Activated CD8-positive, alpha-beta memory T cell treated with anti-CD3 and anti-CD28 coated beads, Interleukin-2, amount 10 ng/mL, durations not matched to agents 7 days and 5 days (primary cell): ENCODE measurements at regions not wholly inside any gene's neighbourhood (a gene's known extent, or its start where the extent isn't known, plus 50 kb on each side); places are given as distances from the start of the nearest gene placed in this dataset.

Source experiments
- ATAC-seq: fragments of 150-1000 bp; cut with Tn5 transposase; one replicate; pipeline ENCODE4 v1.10.0; 2021; ENCODE audit warnings: moderate library complexity
- CTCF ChIA-PET: fragments of 350-600 bp; sonication (Branson Sonifier 250); formaldehyde crosslinking; loops from one replicate; lab custom pipeline; 2021; ENCODE audit warnings: antibody characterized with exemption; lab: Charles Lee
- DNase-seq: peaks from one replicate; pipeline ENCODE4 v3.0.0-alpha.2; 2020
- H3K27ac Mint-ChIP-seq: one replicate; pipeline ENCODE4 v1.8.0; 2021; ENCODE audit warnings: mild to moderate bottlenecking, mixed read lengths
- H3K27me3 Mint-ChIP-seq: one replicate; pipeline ENCODE4 v1.8.0; 2021; ENCODE audit warnings: mixed read lengths
- H3K36me3 Mint-ChIP-seq: one replicate; pipeline ENCODE4 v1.8.0; 2021; ENCODE audit warnings: mild to moderate bottlenecking, mixed read lengths
- H3K4me1 Mint-ChIP-seq: one replicate; pipeline ENCODE4 v1.8.0; 2021; ENCODE audit warnings: mixed read lengths
- H3K4me3 Mint-ChIP-seq: one replicate; pipeline ENCODE4 v1.8.0; 2021; ENCODE audit warnings: mild to moderate bottlenecking, moderate library complexity, mixed read lengths
- H3K9me3 Mint-ChIP-seq: one replicate; pipeline ENCODE4 v1.8.0; 2022; ENCODE audit warnings: low read depth, mixed read lengths

DNA sequence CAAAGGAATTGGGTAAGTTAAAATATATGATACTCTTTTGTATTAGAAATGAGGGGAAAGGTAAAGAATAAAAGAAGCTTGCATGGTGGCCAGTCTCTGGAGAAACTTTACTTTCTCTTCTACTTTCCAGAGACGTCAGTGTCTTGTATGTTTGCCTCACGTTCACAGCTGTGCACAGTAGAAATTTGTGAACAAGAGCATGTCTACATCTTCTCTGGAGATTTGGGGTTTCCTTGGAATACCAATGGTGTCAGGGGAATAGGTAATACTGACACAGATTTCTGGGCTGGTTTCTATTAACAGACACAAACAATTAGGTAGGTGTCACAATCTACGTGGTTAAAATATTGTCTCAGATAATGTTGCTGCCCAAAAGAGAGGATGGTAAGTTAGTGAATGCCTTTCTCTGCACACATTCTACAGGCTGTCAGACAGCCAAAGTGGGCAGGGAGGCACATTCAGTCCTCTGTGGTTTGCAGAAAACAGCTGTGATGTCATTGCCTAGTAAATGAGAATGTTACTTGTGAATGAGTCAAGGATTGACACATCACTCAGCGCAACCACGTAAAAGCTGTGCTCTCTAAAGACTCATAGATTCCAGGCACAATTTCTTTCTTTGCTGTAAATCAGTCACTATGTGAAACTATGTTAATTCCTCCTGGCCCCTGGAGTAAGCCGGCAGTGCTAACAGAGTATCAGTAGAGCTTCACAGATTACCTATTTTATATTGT lies 397.1 kb downstream of the MAN2A1 start:
- Mint-ChIP-seq H3K27me3 (peaks cover 2% of the 10 kb centered on the region), H3K36me3 (no peaks in the 10 kb centered on the region), H3K9me3 (no peaks in the 10 kb centered on the region), H3K4me3 (no peak overlapping the region), H3K4me1 (peaks cover 9% of the 10 kb centered on the region), H3K27ac (no peak overlapping the region)
- ATAC-seq (peak; percentile 83), DNase-seq (peak; percentile 53)
- CTCF ChIA-PET: no interaction called here

DNA sequence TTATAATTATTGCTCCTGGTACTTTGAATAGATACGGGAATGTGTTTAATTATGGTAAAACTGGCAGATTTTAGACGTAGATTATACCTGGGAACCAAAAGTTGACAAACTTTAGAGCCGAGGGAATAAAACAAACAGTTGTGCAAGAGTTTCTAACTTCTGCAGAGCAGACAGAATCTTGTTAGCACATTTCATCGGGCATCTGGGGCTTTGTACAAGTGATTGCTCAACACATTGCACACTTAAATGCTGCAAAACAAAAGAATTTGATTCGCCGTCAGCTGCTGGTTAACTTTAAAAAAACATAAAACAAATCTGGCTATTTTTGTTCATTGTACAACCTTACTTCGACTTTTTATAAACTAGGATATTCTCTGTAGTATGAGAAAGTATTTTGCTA lies 398.1 kb downstream of the MAN2A1 start:
- H3K4me1 Mint-ChIP-seq: peaks cover 9% of the 10 kb centered on the region
- no peak overlapping the region for H3K4me3 Mint-ChIP-seq
- ATAC-seq (no peak), DNase-seq (no peak)
- no peaks in the 10 kb centered on the region for H3K9me3 Mint-ChIP-seq
- peaks cover 2% of the 10 kb centered on the region for H3K27me3 Mint-ChIP-seq
- H3K27ac Mint-ChIP-seq: no peak overlapping the region
- CTCF ChIA-PET: no interaction called here
- no peaks in the 10 kb centered on the region for H3K36me3 Mint-ChIP-seq

DNA sequence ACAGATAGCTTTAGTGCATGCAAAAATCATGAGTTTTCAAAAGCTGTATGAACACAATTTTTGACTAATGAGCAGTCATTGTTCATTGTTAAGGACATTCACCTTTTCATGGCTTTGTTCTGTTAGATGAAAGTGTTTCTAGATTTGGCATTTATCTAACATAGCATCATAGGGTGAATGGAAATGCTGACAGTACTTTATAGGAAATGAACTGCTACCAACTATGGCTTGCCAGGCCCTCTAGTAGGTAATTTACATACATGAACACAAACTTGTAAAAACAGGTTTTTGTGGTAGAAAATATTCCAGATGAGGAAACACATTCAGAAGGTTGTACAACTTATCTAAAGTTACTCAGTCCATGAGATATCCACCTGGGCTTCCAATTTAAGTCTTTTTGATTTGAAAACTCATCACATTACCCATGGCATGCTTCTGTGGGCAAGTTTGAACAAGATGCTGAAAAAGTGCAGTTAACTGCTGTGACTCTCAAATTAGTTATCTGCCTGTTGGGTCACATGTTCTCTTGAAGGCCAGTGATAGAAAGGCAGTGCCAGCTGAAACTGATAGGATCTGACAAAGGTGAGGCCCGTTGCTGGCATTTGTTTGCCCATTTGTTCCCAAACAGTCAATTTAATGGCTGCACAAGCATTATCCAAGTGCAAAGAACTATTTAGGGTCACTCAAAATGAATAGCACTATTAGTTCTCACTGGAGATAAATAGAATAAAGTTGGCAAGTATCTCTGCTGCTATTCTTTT lies 399.1 kb downstream of the MAN2A1 start:
- DNase-seq: no peak
- ATAC-seq: no peak
- no peak overlapping the region for H3K4me3 Mint-ChIP-seq
- no peaks in the 10 kb centered on the region for H3K9me3 Mint-ChIP-seq
- H3K27ac Mint-ChIP-seq: no peak overlapping the region
- CTCF ChIA-PET: no interaction called here
- no peaks in the 10 kb centered on the region for H3K36me3 Mint-ChIP-seq
- peaks cover 9% of the 10 kb centered on the region for H3K4me1 Mint-ChIP-seq
- H3K27me3 Mint-ChIP-seq: peaks cover 2% of the 10 kb centered on the region

DNA sequence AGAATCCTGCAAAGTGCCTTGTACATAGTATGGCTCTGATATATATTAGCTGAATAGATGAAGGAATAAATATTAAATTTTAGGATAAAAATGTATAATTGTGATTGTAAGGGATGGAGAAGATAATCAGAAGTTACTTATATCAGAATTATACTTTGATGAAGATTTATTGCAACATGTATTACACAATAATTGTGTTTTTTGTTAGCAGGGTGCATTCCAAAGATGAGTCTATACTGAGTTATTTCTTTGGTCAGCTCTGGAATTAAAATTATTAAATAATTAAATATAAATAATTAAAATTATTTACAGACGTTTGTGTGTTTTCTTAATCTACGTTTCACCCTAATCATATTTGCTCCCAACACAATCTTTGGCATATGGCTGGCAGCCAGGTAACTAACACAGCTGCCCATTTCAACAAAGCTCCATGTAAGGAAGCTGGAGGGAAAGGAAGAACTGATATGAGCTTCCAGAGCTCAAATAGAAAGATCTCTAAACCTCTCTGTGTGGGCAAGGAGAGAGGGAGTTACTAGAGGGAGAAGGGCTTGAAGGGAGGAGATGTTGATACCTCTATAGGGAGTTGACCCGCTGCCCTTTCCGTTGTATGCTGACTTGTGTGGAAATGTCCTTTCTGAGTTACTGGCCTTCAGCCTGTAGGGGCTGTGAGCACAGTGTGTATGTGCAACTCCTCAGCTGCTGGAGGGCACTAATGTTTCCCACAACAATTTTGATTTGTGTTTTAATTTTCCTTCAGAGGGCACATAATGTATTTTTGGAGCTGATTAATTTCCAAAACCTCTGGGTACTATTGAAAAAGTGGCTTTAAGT lies 403.4 kb downstream of the MAN2A1 start:
- CTCF ChIA-PET: no interaction called here

DNA sequence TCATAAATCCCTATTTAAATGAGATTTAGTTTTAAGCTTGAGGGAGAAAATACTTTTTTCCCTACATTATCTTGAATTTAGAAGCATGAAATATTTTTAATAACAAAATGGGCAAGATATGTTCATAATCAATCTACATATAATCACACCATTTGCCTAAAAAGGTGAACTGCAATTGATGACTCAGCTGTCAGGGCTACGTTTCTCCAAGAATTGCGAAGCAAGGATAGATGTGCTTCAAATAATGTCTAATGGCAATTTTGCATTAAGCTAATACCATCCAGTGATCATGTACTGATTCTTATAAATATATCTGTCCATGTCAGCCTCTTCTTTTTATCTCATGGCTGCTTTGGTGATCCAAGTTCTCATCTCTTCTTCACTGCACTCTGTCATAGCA lies 404.4 kb downstream of the MAN2A1 start:
- H3K36me3 Mint-ChIP-seq: no peaks in the 10 kb centered on the region
- CTCF ChIA-PET: no interaction called here
- no peak for ATAC-seq
- H3K9me3 Mint-ChIP-seq: no peaks in the 10 kb centered on the region
- no peaks in the 10 kb centered on the region for H3K4me1 Mint-ChIP-seq
- H3K27me3 Mint-ChIP-seq: no peaks in the 10 kb centered on the region
- H3K4me3 Mint-ChIP-seq: no peak overlapping the region
- no peak for DNase-seq
- H3K27ac Mint-ChIP-seq: no peak overlapping the region

More for the DNA sequence above, 403.4 kb downstream of the MAN2A1 start:
- no peaks in the 10 kb centered on the region for H3K9me3 Mint-ChIP-seq
- H3K4me3 Mint-ChIP-seq: no peak overlapping the region
- no peaks in the 10 kb centered on the region for H3K4me1 Mint-ChIP-seq
- no peaks in the 10 kb centered on the region for H3K36me3 Mint-ChIP-seq
- DNase-seq: no peak
- H3K27ac Mint-ChIP-seq: no peak overlapping the region
- no peaks in the 10 kb centered on the region for H3K27me3 Mint-ChIP-seq
- no peak for ATAC-seq

DNA sequence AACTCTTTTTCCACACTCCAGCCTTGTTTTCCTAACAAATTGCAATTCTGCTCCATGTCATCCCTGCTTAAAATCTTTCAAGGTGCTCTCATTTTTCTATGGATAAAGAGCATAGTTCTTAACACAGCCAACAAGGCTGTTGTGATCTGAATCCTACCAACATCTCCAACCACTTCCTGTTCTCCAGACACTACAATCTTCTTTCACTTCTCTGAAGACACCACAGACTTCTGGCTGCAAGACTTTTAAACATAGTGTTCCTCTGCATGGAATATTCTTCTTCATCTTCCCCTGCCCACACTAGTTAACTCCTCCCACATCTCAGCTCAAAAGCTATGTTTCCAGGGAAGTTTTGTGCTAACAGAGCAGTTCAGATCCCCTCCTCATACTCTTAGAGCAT lies 404.8 kb downstream of the MAN2A1 start:
- Mint-ChIP-seq H3K9me3 (no peaks in the 10 kb centered on the region), H3K27ac (no peak overlapping the region), H3K27me3 (no peaks in the 10 kb centered on the region), H3K4me1 (no peaks in the 10 kb centered on the region), H3K4me3 (no peak overlapping the region), H3K36me3 (no peaks in the 10 kb centered on the region)
- DNase-seq (no peak), ATAC-seq (no peak)
- CTCF ChIA-PET: no interaction called here

DNA sequence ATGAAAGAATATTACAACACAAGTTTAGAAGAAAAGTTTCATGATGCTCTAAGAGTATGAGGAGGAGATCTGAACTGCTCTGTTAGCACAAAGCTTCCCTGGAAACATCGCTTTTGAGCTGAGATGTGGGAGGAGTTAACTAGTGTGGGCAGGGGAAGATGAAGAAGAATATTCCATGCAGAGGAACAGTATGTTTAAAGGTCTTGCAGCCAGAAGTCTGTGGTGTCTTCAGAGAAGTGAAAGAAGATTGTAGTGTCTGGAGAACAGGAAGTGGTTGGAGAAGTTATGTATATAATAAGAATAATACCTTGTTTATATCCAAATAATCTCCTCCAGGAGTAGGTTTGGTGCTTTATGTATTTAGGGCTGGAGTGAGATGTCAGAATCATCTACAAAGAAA lies 406.7 kb downstream of the MAN2A1 start:
- CTCF ChIA-PET: no interaction called here
- ATAC-seq: no peak
- Mint-ChIP-seq H3K4me3 (no peak overlapping the region), H3K4me1 (no peaks in the 10 kb centered on the region), H3K27ac (no peak overlapping the region), H3K27me3 (no peaks in the 10 kb centered on the region), H3K9me3 (no peaks in the 10 kb centered on the region), H3K36me3 (no peaks in the 10 kb centered on the region)
- no peak for DNase-seq

DNA sequence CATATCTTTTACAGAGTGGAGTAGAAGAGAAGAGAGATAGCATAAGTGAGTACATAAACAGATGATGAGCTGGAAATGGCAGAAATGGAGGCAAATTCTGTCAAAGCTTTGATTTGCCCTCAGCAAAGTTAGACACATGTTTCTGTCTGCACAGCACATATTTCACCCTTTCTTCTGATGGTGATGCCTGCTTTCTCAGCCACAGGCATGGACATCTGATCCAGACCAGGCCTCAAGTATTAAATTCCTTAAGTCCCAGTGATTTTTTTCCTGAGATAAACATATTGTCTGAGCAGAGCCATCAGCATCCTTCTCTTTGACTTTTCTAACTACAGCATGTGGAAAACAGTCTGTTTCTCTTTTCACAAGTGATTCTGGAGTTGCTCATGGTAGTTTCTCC lies 409.8 kb downstream of the MAN2A1 start:
- H3K4me1 Mint-ChIP-seq: peaks cover 11% of the 10 kb centered on the region
- DNase-seq (no peak), ATAC-seq (no peak)
- no peaks in the 10 kb centered on the region for H3K36me3 Mint-ChIP-seq
- no peak overlapping the region for H3K4me3 Mint-ChIP-seq
- no peaks in the 10 kb centered on the region for H3K27me3 Mint-ChIP-seq
- CTCF ChIA-PET: no interaction called here
- no peaks in the 10 kb centered on the region for H3K9me3 Mint-ChIP-seq
- no peak overlapping the region for H3K27ac Mint-ChIP-seq

DNA sequence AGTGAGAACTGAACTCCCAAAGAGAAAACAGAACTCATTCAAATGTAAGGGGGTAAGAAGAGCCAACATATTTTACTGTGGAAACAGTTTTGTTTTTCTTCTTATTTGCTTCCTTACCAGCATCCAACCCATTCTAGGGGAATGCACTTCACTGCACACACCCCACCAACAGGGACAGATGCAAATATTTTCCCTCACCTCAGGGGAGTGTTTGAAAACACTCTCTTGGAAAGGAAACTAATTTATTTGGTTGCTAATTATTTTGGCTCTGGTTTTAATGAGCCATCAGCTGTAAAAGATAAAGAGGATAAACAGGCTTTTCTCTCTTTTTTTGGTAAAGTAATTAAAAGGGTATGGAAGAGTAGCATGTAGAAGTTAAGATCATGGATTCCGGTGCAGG lies 413.4 kb downstream of the MAN2A1 start:
- CTCF ChIA-PET: no interaction called here

DNA sequence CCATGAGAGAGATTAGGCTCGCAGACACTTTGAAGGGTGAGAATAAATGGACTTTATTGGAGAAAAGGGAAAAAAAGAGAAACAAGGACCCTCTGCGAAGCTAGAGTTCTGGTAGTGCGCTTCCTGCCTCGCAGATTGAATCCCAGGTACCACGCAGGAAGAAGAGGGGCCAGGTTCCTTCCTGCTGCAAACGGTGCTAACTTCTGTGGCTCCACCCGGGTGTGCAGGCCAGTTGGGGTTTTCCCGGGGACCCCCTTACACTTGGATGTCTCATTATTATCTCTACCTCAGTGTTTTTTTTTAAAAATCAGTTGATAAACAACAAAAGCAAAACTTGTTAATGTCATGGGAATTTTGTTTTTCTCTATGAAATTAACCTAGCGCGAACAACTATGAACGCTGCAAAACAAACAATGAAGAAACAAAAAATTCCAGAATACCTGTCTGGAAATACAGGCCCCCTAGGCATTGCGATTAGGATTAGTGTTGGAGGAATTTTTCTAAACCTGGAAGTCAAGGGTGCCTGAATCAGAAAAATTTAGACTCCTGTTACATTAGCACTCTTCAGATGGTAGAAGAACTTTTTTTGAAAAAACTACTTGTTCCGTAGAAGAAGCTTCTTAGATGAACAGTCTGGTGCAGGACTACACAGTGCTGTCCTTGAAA lies 414.5 kb downstream of the MAN2A1 start:
- Mint-ChIP-seq H3K4me3 (no peak overlapping the region), H3K27ac (no peak overlapping the region), H3K4me1 (peaks cover 22% of the 10 kb centered on the region), H3K27me3 (no peaks in the 10 kb centered on the region), H3K9me3 (no peaks in the 10 kb centered on the region), H3K36me3 (no peaks in the 10 kb centered on the region)
- ATAC-seq: no peak
- CTCF ChIA-PET: no interaction called here
- DNase-seq: no peak

More for the DNA sequence above, 413.4 kb downstream of the MAN2A1 start:
- no peak overlapping the region for H3K4me3 Mint-ChIP-seq
- ATAC-seq (no peak), DNase-seq (no peak)
- no peaks in the 10 kb centered on the region for H3K9me3 Mint-ChIP-seq
- no peak overlapping the region for H3K27ac Mint-ChIP-seq
- peaks cover 22% of the 10 kb centered on the region for H3K4me1 Mint-ChIP-seq
- no peaks in the 10 kb centered on the region for H3K36me3 Mint-ChIP-seq
- no peaks in the 10 kb centered on the region for H3K27me3 Mint-ChIP-seq

DNA sequence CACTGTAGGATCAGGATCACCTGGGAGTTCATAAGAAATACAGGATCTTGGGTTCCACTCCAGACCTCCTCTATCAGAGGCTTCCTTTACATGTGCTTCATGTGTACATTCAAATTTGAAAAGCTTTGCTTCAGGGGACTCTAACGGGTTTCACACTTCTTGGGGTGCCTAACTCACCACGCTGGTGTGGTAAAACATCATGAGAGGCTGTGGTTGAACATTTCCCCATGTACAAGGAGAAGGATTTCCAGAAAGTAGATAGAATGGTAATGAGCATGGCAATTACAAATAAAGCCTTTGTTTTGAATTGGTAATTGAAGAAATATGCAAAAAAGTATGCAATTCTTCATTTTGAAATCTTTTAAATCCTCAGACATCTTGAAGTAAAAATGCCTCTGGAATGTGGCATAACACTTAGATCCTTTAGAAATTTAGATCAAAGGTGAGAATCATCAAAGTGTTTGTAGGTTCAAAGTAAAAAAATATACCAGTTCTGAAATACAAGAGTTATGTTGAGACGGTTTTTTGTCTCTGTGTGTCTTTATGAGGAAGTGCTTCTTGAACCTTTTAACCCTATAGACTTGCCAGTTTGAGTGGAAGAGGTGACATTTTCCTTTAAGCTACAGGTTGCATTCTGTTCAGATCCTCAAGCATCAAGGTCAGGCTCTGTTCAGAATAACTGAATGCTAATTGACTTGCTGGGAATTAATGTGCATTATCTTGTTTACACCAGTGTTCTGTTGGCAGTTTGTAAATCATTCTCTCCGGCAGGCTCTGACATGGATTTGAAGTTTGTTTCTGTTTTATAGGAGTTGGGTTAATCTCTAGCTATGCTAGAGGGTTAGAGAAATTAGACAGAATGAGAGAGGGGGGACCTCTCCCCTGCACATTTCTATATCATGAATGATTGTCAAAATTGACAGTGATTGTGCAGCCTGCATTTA lies 415.3 kb downstream of the MAN2A1 start:
- CTCF ChIA-PET: no interaction called here
- peaks cover 22% of the 10 kb centered on the region for H3K4me1 Mint-ChIP-seq
- H3K36me3 Mint-ChIP-seq: no peaks in the 10 kb centered on the region
- H3K9me3 Mint-ChIP-seq: no peaks in the 10 kb centered on the region
- ATAC-seq: no peak
- DNase-seq: no peak
- H3K27me3 Mint-ChIP-seq: no peaks in the 10 kb centered on the region
- no peak overlapping the region for H3K27ac Mint-ChIP-seq
- H3K4me3 Mint-ChIP-seq: no peak overlapping the region

DNA sequence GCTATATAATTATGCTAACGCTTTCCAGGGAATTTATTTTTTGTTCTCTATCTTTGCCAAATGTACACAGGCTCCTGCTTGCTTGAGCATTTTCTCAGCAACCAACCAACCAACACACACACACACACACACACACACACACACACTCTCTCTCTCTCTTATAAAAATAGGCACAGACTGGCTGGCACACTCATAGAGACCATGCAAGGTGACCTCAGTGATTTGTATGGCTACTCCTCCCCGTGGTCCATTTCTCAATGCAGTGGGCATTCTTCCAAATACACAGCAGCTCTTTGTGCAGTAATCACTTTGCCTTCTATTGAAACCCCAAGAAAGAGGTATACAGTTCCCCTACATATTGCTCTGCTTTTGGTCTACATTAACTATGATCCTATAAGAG lies 416.0 kb downstream of the MAN2A1 start:
- Mint-ChIP-seq H3K4me3 (no peak overlapping the region), H3K27me3 (no peaks in the 10 kb centered on the region), H3K9me3 (no peaks in the 10 kb centered on the region), H3K27ac (no peak overlapping the region), H3K36me3 (no peaks in the 10 kb centered on the region), H3K4me1 (peaks cover 22% of the 10 kb centered on the region)
- CTCF ChIA-PET: no interaction called here
- DNase-seq (no peak), ATAC-seq (no peak)
